Kidney (tissue), 13 donors: ENCODE measurements at regions not wholly inside any gene's neighbourhood (a gene's known extent, or its start where the extent isn't known, plus 50 kb on each side); places are given as distances from the start of the nearest gene placed in this dataset.
"Not testable (repeated sequence)": the region's sequence is repeated elsewhere in the genome, so short reads cannot be mapped to it uniquely, and the experiment has no call there.

ENCODE experiments used
- DNase-seq, 5 donors: peaks; one replicate each; pipeline ENCODE4 v3.0.0-alpha.2; 2013 to 2020
- FAIRE-seq: peaks from 2 replicates; lab custom pipeline; 2012; peaks lifted over from hg19 to GRCh38; lab: Jason Lieb, UNC
- H3K27ac ChIP-seq, 2 donors: one replicate each; pipeline ENCODE4 v1.7.0; 2013; ENCODE audit warnings: low read depth in 2 of 2, low read length in 2 of 2, inconsistent platforms in 1 of 2
- H3K27me3 ChIP-seq: one replicate; pipeline ENCODE4 v1.7.1; 2013; ENCODE audit warnings: low read length, inconsistent platforms; ENCODE audit not compliant: control insufficient read depth, insufficient read depth
- H3K36me3 ChIP-seq, 3 donors: one replicate each; pipeline versions ENCODE4 v1.7.0 to v1.7.1; 2013; ENCODE audit warnings: low read length in 3 of 3, control low read depth in 1 of 3, inconsistent platforms in 1 of 3; ENCODE audit not compliant: insufficient read depth in 3 of 3, control insufficient read depth in 2 of 3
- H3K4me1 ChIP-seq, 3 donors: one replicate each; pipeline versions ENCODE4 v1.7.0 to v1.7.1; 2013; ENCODE audit warnings: low read length in 3 of 3, inconsistent platforms in 1 of 3, low read depth in 1 of 3; ENCODE audit not compliant: control insufficient read depth in 2 of 3, insufficient read depth in 2 of 3
- H3K4me3 ChIP-seq, 3 donors: one replicate each; pipeline versions ENCODE4 v1.7.0 to v1.8.1; 2013; ENCODE audit warnings: low read length in 3 of 3, control low read depth in 1 of 3, inconsistent platforms in 1 of 3
- H3K9ac ChIP-seq, 3 donors: one replicate each; pipeline versions ENCODE4 v1.7.0 to v1.7.1; 2013; ENCODE audit warnings: low read length in 3 of 3, control low read depth in 1 of 3, inconsistent platforms in 1 of 3
- H3K9me3 ChIP-seq, 3 donors: one replicate each; pipeline versions ENCODE4 v1.7.0 to v1.7.1; 2013; ENCODE audit warnings: low read length in 3 of 3, control low read depth in 1 of 3, inconsistent platforms in 1 of 3; ENCODE audit not compliant: control insufficient read depth in 2 of 3, insufficient read depth in 1 of 3
- intact Hi-C: fragments of 100-400 bp; cut with DNase I; formaldehyde crosslinking; loops from one replicate; pipeline ENCODE4 v1.11.1; 2022
- TF ChIP-seq, protein P1 (sequence below): IDR thresholded peaks from 3 replicates; pipeline ENCODE4 v1.5.1; 2012; ENCODE audit warnings: mild to moderate bottlenecking, moderate library complexity, borderline replicate concordance; ENCODE audit not compliant: insufficient read depth; ENCODE audit errors: extremely low read depth
- donor health status: control.
- donor health status: control.
- donor health status: control.
- donor health status: control.
- donor health status: control.
- donor health status: DM: yes; HTN: yes; CAD: no.
- donor health status: Normal renal cell carcinoma (clear cell type).

GRCh38 chr1:101175466-101175865 lies 61.4 kb upstream of the S1PR1 start:
- intact Hi-C loops: no loop called here
- Histone ChIP-seq H3K4me1 (no peaks in the 10 kb centered on the region), H3K9me3 (no peaks in the 10 kb centered on the region), H3K36me3 (no peaks in the 10 kb centered on the region), H3K9ac (no peak overlapping the region), H3K27me3 (no peaks in the 10 kb centered on the region), H3K27ac (no peak overlapping the region), H3K4me3 (no peak overlapping the region)
- no peak for FAIRE-seq
- no peak for DNase-seq
- TF ChIP-seq, protein P1, sequence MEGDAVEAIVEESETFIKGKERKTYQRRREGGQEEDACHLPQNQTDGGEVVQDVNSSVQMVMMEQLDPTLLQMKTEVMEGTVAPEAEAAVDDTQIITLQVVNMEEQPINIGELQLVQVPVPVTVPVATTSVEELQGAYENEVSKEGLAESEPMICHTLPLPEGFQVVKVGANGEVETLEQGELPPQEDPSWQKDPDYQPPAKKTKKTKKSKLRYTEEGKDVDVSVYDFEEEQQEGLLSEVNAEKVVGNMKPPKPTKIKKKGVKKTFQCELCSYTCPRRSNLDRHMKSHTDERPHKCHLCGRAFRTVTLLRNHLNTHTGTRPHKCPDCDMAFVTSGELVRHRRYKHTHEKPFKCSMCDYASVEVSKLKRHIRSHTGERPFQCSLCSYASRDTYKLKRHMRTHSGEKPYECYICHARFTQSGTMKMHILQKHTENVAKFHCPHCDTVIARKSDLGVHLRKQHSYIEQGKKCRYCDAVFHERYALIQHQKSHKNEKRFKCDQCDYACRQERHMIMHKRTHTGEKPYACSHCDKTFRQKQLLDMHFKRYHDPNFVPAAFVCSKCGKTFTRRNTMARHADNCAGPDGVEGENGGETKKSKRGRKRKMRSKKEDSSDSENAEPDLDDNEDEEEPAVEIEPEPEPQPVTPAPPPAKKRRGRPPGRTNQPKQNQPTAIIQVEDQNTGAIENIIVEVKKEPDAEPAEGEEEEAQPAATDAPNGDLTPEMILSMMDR: no peak

DNA sequence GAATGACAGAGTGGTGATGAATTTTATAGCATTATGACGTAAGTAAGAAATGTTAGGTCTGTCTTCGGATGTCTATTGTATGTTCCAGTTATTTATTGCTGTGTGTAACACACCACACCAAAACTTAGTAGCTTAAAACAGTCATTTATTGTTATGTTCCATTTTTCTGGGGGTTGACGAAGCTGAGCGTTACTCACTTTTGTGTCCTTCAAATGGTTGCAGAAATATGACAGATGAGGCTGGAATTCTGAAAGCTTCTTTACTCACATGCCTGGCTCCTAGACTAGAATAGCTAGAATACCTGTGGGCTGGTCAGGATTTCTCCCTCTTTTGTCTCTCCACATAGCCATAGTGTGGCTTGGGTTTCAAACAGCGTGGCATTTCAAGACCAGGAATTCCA lies 62.1 kb upstream of the S1PR1 start:
- TF ChIP-seq, protein P1: no peak
- intact Hi-C loops: no loop called here
- no peaks in the 10 kb centered on the region for H3K27me3 ChIP-seq
- DNase-seq (no peak), FAIRE-seq (no peak)
- no peaks in the 10 kb centered on the region for H3K4me1 ChIP-seq
- no peak overlapping the region for H3K27ac ChIP-seq
- H3K9ac ChIP-seq: no peak overlapping the region
- H3K36me3 ChIP-seq: no peaks in the 10 kb centered on the region
- no peaks in the 10 kb centered on the region for H3K9me3 ChIP-seq
- H3K4me3 ChIP-seq: no peak overlapping the region

GRCh38 chr1:101174298-101174697 lies 62.5 kb upstream of the S1PR1 start:
- H3K27ac ChIP-seq, intact Hi-C loops, H3K9ac ChIP-seq, H3K36me3 ChIP-seq, H3K4me1 ChIP-seq, H3K27me3 ChIP-seq, FAIRE-seq, H3K9me3 ChIP-seq, H3K4me3 ChIP-seq, DNase-seq: not testable (repeated sequence)

DNA sequence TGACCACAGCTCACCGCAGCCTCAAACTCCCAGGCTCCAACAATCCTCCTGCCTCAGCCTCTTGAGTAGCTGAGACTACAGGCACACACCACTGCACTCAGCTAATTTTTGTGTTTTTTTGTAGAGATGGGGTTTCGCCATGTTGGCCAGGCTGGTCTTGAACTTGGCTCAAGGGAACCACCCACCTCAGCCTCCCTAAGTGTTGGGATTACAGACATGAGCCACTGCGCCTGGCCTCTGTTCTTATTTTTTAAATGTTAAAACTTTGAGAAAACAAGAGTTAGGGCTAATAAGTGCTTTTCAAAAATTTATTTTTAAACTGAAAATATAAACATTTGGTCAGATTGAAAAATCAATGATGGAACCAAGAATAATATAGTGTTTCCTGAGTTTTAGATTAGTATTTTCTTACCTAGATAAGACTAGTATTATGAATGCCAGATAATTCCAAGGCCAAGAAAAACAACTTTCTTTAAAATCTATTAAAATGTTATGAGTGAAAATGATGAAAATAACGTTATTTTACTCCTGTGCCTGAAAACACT lies 66.2 kb upstream of the S1PR1 start:
- DNase-seq (no peak), FAIRE-seq (no peak)
- no peak overlapping the region for H3K9ac ChIP-seq
- H3K9me3 ChIP-seq: no peaks in the 10 kb centered on the region
- TF ChIP-seq, protein P1: no peak
- no peak overlapping the region for H3K27ac ChIP-seq
- H3K4me3 ChIP-seq: no peak overlapping the region
- no peaks in the 10 kb centered on the region for H3K4me1 ChIP-seq
- intact Hi-C loops: no loop called here
- H3K36me3 ChIP-seq: no peaks in the 10 kb centered on the region
- no peaks in the 10 kb centered on the region for H3K27me3 ChIP-seq
